ENCODE measurements at regions not wholly inside any gene's neighbourhood (a gene's known extent, or its start where the extent isn't known, plus 50 kb on each side); places are given as distances from the start of the nearest gene placed in this dataset.

GRCh38 chr20:11826334-11826733, 91.4 kb upstream of the BTBD3 start:
- Histone ChIP-seq H3K9ac (ENCODE audit: low read length) (no peak overlapping the region), H3K9me3 (ENCODE audit: low read length) (no peaks in the 10 kb centered on the region), H3K27ac (ENCODE audit: low read depth, low read length) (no peak overlapping the region), H3K4me1 (ENCODE audit: insufficient read depth, low read length) (no peaks in the 10 kb centered on the region), H3K27me3 (ENCODE audit: control insufficient read depth in 1 of 2, insufficient read depth in 2 of 2, low read length in 2 of 2) (no peaks in the 10 kb centered on the region), H3K36me3 (ENCODE audit: insufficient read depth, low read length) (no peaks in the 10 kb centered on the region), H3K4me3 (ENCODE audit: low read depth in 1 of 2, low read length in 2 of 2) (no peak overlapping the region)

DNA sequence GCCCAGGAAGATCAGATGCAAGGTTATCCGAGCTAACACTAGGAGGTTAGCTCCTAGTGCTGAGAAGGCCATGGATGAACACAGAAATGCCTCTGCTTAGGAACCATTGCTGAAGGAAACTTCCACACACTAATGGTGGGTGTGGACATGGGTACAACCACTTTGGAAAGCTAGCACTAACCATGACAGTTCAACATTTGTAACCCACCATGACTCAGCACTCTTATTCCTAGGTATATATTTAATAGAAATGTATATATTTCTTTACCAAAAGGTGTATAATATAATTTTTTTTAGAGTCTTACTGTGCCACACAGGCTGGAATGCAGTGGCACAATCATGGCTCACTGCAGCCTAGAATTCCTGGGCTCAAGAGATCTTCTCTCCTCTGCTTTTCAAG, 85.3 kb upstream of the BTBD3 start:
- H3K27me3 ChIP-seq (ENCODE audit: control insufficient read depth in 1 of 2, insufficient read depth in 2 of 2, low read length in 2 of 2) = no peaks in the 10 kb centered on the region
- H3K4me1 ChIP-seq (ENCODE audit: insufficient read depth, low read length) = no peaks in the 10 kb centered on the region
- no peaks in the 10 kb centered on the region for H3K36me3 ChIP-seq (ENCODE audit: insufficient read depth, low read length)
- no peak overlapping the region for H3K27ac ChIP-seq (ENCODE audit: low read depth, low read length)
- no peaks in the 10 kb centered on the region for H3K9me3 ChIP-seq (ENCODE audit: low read length)
- H3K9ac ChIP-seq (ENCODE audit: low read length) = no peak overlapping the region
- H3K4me3 ChIP-seq (ENCODE audit: low read depth in 1 of 2, low read length in 2 of 2) = no peak overlapping the region

DNA sequence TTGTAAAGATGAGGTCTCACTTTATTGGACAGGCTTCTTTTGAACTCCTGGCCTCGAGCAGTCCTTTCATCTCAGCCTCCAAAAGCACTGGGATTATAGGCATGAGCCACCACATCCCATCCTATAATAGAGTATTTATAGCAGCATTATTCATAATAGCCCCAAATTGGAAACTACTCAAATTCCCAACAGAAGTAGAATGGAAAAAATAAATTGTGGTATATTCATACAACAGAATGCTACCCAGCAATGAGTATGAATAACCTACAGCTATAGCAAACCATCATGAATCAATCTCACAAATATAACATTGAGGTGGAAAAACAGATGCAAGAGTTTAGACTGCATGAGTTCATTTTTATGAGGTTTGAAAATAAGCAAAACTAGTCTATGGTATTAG, 84.8 kb upstream of the BTBD3 start:
- no peak overlapping the region for H3K4me3 ChIP-seq (ENCODE audit: low read depth in 1 of 2, low read length in 2 of 2)
- H3K36me3 ChIP-seq (ENCODE audit: insufficient read depth, low read length) = no peaks in the 10 kb centered on the region
- H3K9me3 ChIP-seq (ENCODE audit: low read length) = no peaks in the 10 kb centered on the region
- no peaks in the 10 kb centered on the region for H3K4me1 ChIP-seq (ENCODE audit: insufficient read depth, low read length)
- no peak overlapping the region for H3K9ac ChIP-seq (ENCODE audit: low read length)
- H3K27me3 ChIP-seq (ENCODE audit: control insufficient read depth in 1 of 2, insufficient read depth in 2 of 2, low read length in 2 of 2) = no peaks in the 10 kb centered on the region
- no peak overlapping the region for H3K27ac ChIP-seq (ENCODE audit: low read depth, low read length)

DNA sequence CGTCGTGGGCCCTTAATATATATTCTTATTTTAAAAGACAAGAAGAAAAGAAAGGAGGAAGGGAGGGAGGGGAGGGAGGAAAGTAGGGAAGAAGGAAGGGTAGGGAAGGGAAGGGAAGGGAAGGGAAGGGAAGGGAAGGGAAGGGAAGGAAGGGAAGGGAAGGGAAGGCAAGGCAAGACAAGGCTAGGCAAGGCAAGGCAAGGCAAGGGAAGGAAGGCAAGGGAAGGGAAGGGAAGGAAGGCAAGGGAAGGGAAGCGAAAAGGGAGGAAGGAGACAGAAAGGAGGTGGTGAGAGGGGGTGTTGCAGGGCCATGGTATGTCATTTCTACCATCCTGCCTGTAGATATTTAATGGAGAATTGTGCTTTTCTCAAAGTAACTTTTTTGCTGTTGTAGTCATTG, 83.9 kb upstream of the BTBD3 start:
- no peak overlapping the region for H3K9ac ChIP-seq (ENCODE audit: low read length)
- no peaks in the 10 kb centered on the region for H3K9me3 ChIP-seq (ENCODE audit: low read length)
- H3K27ac ChIP-seq (ENCODE audit: low read depth, low read length) = no peak overlapping the region
- no peaks in the 10 kb centered on the region for H3K36me3 ChIP-seq (ENCODE audit: insufficient read depth, low read length)
- no peaks in the 10 kb centered on the region for H3K4me1 ChIP-seq (ENCODE audit: insufficient read depth, low read length)
- H3K4me3 ChIP-seq (ENCODE audit: low read depth in 1 of 2, low read length in 2 of 2) = no peak overlapping the region
- no peaks in the 10 kb centered on the region for H3K27me3 ChIP-seq (ENCODE audit: control insufficient read depth in 1 of 2, insufficient read depth in 2 of 2, low read length in 2 of 2)

DNA sequence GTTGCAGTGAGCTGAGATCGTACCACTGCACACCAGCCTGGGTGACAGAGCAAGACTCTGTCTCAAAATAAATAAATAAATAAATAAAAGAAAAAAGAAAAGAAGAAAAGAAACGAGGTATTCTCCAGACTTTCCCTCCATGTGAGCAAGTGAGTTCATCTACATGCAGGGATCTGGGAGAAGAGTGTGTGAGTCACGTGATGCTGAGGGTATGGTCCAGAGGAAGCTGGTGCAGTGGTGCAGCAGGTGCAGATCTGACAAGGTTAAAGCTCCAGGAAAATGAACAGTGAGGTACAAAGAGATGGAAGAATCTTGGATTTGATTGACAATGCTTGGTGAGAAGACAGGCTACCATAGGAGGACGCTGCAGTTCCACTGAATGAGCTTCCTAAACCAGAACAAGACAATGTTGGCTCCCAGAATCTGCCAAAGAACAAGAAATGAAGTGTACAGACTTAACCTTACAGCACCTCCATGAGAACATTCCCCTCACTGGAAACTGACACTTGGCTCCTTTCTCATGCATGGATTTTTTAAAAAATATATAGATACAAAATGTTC, 79.5 kb upstream of the BTBD3 start:
- H3K9ac ChIP-seq (ENCODE audit: low read length) = no peak overlapping the region
- H3K36me3 ChIP-seq (ENCODE audit: insufficient read depth, low read length) = no peaks in the 10 kb centered on the region
- no peaks in the 10 kb centered on the region for H3K4me1 ChIP-seq (ENCODE audit: insufficient read depth, low read length)
- H3K4me3 ChIP-seq (ENCODE audit: low read depth in 1 of 2, low read length in 2 of 2) = no peak overlapping the region
- no peak overlapping the region for H3K27ac ChIP-seq (ENCODE audit: low read depth, low read length)
- no peaks in the 10 kb centered on the region for H3K27me3 ChIP-seq (ENCODE audit: control insufficient read depth in 1 of 2, insufficient read depth in 2 of 2, low read length in 2 of 2)
- no peaks in the 10 kb centered on the region for H3K9me3 ChIP-seq (ENCODE audit: low read length)

DNA sequence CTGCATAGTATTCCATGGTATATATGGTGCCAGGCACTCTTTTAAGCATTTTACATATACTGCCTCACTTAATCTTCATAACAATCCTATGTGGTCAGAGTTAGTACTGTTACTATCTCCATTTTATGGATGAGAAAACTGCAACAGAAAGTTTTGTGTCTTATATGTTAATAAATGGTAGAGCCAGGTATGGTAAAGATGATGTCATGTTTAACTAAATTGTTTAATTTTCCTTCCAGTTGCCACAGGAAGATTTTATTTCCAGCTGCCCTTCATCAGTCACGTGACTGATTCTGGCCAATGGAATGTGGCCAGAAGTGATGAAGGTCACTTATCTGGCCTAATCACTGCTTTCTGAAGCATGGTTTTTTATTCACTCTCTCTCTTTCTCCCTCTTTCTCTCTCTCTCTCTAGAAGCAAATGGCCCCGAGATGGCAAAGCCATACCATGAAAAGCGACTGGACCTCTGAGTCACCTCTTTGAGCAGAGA, 75.7 kb upstream of the BTBD3 start:
- H3K27me3 ChIP-seq (ENCODE audit: control insufficient read depth in 1 of 2, insufficient read depth in 2 of 2, low read length in 2 of 2) = no peaks in the 10 kb centered on the region
- H3K4me1 ChIP-seq (ENCODE audit: insufficient read depth, low read length) = no peaks in the 10 kb centered on the region
- H3K9ac ChIP-seq (ENCODE audit: low read length) = no peak overlapping the region

DNA sequence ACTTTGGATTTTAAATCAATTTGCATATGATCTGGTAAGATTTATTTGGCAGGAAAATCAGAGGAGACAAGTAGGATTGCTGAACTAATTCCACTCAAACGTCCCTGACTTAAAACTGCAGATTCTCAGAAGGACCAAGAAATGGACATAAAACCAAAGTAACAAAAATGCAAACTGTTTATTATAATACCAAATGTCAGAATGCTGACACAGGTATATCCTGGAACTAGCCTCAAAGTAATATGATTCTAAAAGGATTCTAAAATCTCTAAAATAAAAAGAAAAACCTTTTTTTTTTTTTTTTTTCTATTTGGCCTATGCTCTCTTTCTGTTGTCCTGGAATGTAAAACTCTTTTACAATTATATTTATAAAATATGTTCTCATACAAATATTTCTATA, 74.4 kb upstream of the BTBD3 start:
- Histone ChIP-seq H3K4me3 (ENCODE audit: low read depth in 1 of 2, low read length in 2 of 2) (no peak overlapping the region), H3K27me3 (ENCODE audit: control insufficient read depth in 1 of 2, insufficient read depth in 2 of 2, low read length in 2 of 2) (no peaks in the 10 kb centered on the region), H3K4me1 (ENCODE audit: insufficient read depth, low read length) (no peaks in the 10 kb centered on the region), H3K27ac (ENCODE audit: low read depth, low read length) (no peak overlapping the region), H3K9ac (ENCODE audit: low read length) (no peak overlapping the region), H3K36me3 (ENCODE audit: insufficient read depth, low read length) (no peaks in the 10 kb centered on the region), H3K9me3 (ENCODE audit: low read length) (no peaks in the 10 kb centered on the region)

More for the DNA sequence above, 75.7 kb upstream of the BTBD3 start:
- no peaks in the 10 kb centered on the region for H3K36me3 ChIP-seq (ENCODE audit: insufficient read depth, low read length)
- H3K4me3 ChIP-seq (ENCODE audit: low read depth in 1 of 2, low read length in 2 of 2) = no peak overlapping the region
- H3K27ac ChIP-seq (ENCODE audit: low read depth, low read length) = no peak overlapping the region
- no peaks in the 10 kb centered on the region for H3K9me3 ChIP-seq (ENCODE audit: low read length)

DNA sequence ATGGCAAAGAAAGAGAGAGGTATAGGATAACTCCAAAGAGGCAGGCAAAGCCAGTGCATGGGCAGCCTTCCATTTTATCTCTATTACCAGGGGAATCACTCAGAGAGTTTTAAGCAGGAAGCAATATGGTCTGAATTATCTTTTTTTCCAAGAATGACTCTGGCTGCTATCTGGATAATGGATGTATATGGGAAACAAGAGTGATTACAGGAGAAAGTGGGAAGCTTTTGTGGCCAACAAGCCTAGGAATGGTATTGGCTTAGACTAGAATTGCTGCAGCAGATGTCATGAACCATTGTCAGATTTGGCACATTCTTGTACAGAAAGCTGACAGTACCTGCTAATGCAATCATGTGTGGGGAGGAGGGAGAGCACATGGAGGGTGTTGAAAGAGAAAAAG, 73.0 kb upstream of the BTBD3 start:
- Histone ChIP-seq H3K4me1 (ENCODE audit: insufficient read depth, low read length) (no peaks in the 10 kb centered on the region), H3K36me3 (ENCODE audit: insufficient read depth, low read length) (no peaks in the 10 kb centered on the region), H3K27ac (ENCODE audit: low read depth, low read length) (no peak overlapping the region), H3K4me3 (ENCODE audit: low read depth in 1 of 2, low read length in 2 of 2) (no peak overlapping the region), H3K9ac (ENCODE audit: low read length) (no peak overlapping the region), H3K9me3 (ENCODE audit: low read length) (no peaks in the 10 kb centered on the region), H3K27me3 (ENCODE audit: control insufficient read depth in 1 of 2, insufficient read depth in 2 of 2, low read length in 2 of 2) (no peaks in the 10 kb centered on the region)

GRCh38 chr20:11845340-11845739, 72.4 kb upstream of the BTBD3 start:
- Histone ChIP-seq H3K9me3 (ENCODE audit: low read length) (no peaks in the 10 kb centered on the region), H3K4me1 (ENCODE audit: insufficient read depth, low read length) (no peaks in the 10 kb centered on the region), H3K9ac (ENCODE audit: low read length) (no peak overlapping the region), H3K27ac (ENCODE audit: low read depth, low read length) (no peak overlapping the region), H3K4me3 (ENCODE audit: low read depth in 1 of 2, low read length in 2 of 2) (no peak overlapping the region), H3K27me3 (ENCODE audit: control insufficient read depth in 1 of 2, insufficient read depth in 2 of 2, low read length in 2 of 2) (no peaks in the 10 kb centered on the region), H3K36me3 (ENCODE audit: insufficient read depth, low read length) (no peaks in the 10 kb centered on the region)

GRCh38 chr20:11846131-11846530, 71.6 kb upstream of the BTBD3 start:
- Histone ChIP-seq H3K9me3 (ENCODE audit: low read length) (no peaks in the 10 kb centered on the region), H3K27ac (ENCODE audit: low read depth, low read length) (no peak overlapping the region), H3K36me3 (ENCODE audit: insufficient read depth, low read length) (no peaks in the 10 kb centered on the region), H3K9ac (ENCODE audit: low read length) (no peak overlapping the region), H3K4me3 (ENCODE audit: low read depth in 1 of 2, low read length in 2 of 2) (no peak overlapping the region), H3K27me3 (ENCODE audit: control insufficient read depth in 1 of 2, insufficient read depth in 2 of 2, low read length in 2 of 2) (no peaks in the 10 kb centered on the region), H3K4me1 (ENCODE audit: insufficient read depth, low read length) (no peaks in the 10 kb centered on the region)

- Histone ChIP-seq H3K4me1 (ENCODE audit: insufficient read depth, low read length) (no peaks in the 10 kb centered on the region), H3K9me3 (ENCODE audit: low read length) (no peaks in the 10 kb centered on the region), H3K4me3 (ENCODE audit: low read depth in 1 of 2, low read length in 2 of 2) (no peak overlapping the region), H3K27ac (ENCODE audit: low read depth, low read length) (no peak overlapping the region), H3K36me3 (ENCODE audit: insufficient read depth, low read length) (no peaks in the 10 kb centered on the region), H3K27me3 (ENCODE audit: control insufficient read depth in 1 of 2, insufficient read depth in 2 of 2, low read length in 2 of 2) (no peaks in the 10 kb centered on the region), H3K9ac (ENCODE audit: low read length) (no peak overlapping the region)
Observed at GRCh38 chr20:11847827-11848226, 69.9 kb upstream of the BTBD3 start.

DNA sequence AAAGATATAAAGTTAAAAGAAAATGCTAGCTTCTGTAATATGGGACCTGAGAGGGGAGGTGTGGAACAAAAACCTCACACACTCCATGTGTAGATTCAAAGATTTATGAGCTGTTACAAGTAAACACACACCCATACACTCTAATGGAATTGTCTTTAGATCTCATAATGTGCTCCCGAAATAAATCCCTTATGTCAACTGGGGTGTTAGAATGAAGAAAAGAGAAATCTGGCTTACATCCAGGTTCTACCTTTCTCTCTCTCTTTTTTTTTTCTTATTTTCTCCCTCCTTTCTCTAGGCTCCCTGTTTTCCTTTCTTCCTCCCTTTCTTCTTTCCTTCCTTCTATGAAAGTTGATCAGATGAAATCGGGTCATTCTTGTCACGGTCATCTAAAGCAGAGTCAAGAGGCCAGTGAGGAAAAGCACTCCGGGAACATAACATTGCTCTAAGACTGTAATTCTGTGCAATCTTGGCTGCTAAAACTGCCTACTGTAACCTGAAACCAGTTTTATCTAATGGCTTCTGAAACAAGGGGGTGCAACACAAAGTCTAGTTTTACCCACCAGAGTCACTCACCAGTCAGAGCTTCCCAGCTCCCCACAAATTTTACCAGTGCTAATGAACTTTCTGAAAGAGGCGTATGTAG, 68.3 kb upstream of the BTBD3 start:
- Histone ChIP-seq H3K27ac (ENCODE audit: low read depth, low read length) (no peak overlapping the region), H3K4me3 (ENCODE audit: low read depth in 1 of 2, low read length in 2 of 2) (no peak overlapping the region), H3K36me3 (ENCODE audit: insufficient read depth, low read length) (no peaks in the 10 kb centered on the region), H3K9ac (ENCODE audit: low read length) (no peak overlapping the region), H3K27me3 (ENCODE audit: control insufficient read depth in 1 of 2, insufficient read depth in 2 of 2, low read length in 2 of 2) (no peaks in the 10 kb centered on the region), H3K9me3 (ENCODE audit: low read length) (no peaks in the 10 kb centered on the region), H3K4me1 (ENCODE audit: insufficient read depth, low read length) (no peaks in the 10 kb centered on the region)
